ENCODE measurements at regions not wholly inside any gene's neighbourhood (a gene's known extent, or its start where the extent isn't known, plus 50 kb on each side); places are given as distances from the start of the nearest gene placed in this dataset.

- no peak for TF ChIP-seq MGA (IDR thresholded peaks at IDR 0.05)
- TF ChIP-seq MYNN (IDR thresholded peaks at IDR 0.05): no peak
- no peak for TF ChIP-seq MYNN (CRISPR knock-in tag; IDR thresholded peaks at IDR 0.05)
- TF ChIP-seq, protein P1, sequence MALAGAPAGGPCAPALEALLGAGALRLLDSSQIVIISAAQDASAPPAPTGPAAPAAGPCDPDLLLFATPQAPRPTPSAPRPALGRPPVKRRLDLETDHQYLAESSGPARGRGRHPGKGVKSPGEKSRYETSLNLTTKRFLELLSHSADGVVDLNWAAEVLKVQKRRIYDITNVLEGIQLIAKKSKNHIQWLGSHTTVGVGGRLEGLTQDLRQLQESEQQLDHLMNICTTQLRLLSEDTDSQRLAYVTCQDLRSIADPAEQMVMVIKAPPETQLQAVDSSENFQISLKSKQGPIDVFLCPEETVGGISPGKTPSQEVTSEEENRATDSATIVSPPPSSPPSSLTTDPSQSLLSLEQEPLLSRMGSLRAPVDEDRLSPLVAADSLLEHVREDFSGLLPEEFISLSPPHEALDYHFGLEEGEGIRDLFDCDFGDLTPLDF (CRISPR knock-in tag; IDR thresholded peaks at IDR 0.05): no peak
- TF ChIP-seq ZNF253 (CRISPR knock-in tag; conservative IDR thresholded peaks at IDR 0.05): no peak
- TF ChIP-seq, protein P2, sequence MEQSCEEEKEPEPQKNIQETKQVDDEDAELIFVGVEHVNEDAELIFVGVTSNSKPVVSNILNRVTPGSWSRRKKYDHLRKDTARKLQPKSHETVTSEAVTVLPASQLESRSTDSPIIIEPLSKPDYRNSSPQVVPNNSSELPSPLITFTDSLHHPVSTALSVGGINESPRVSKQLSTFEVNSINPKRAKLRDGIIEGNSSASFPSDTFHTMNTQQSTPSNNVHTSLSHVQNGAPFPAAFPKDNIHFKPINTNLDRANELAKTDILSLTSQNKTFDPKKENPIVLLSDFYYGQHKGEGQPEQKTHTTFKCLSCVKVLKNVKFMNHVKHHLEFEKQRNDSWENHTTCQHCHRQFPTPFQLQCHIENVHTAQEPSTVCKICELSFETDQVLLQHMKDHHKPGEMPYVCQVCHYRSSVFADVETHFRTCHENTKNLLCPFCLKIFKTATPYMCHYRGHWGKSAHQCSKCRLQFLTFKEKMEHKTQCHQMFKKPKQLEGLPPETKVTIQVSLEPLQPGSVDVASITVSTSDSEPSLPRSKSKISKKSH (CRISPR knock-in tag; IDR thresholded peaks at IDR 0.05): no peak
- no peak for TF ChIP-seq DPF2 (IDR thresholded peaks at IDR 0.05)
- TF ChIP-seq BHLHE40 (IDR thresholded peaks at IDR 0.05; ENCODE audit: low read length): no peak
- TF ChIP-seq E2F3 (CRISPR knock-in tag; IDR thresholded peaks at IDR 0.05): no peak
These were observed 352.9 kb upstream of the B3GAT1 start (continued) for GRCh38 chr11:134764966-134765365.
